ENCODE measurements at regions not wholly inside any gene's neighbourhood (a gene's known extent, or its start where the extent isn't known, plus 50 kb on each side); places are given as distances from the start of the nearest gene placed in this dataset.

DNA sequence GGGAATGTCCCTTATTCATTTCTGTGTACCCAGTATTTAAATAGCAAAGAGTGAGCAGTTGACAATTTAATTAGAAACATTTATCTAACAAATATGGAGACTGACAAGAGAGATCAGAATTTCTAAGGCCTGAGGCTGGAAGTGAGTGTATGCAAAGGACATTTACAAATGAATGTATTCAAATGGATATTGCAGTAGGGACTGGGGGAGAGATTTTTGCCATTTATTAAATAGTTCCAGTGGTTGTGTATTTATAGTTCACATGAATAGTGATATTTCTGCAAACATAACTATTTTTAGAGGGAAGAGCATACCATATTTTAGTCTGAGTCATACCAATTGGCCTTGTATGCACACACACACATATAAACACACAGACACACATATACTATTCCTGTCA is 592.4 kb downstream of the GLUD2 start:
- POLR2A ChIA-PET = no interaction called here

DNA sequence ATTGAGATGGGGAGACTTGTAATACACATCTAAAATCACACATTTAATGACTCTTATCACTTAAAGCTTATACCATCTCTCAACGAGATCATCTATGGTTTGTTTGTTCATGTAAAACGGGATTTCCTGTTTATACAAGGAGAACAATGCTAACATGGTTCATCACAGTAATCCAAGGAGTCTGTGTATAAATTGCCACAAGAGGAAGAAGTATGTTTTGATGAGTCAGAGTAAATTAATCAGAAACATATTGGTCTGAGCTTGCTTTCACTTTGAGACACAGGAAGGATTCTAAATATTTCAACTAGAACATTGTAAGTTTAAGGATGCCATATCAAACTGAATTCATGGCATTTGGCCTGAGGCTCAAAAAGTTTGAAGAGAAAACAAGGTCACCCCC is 594.1 kb downstream of the GLUD2 start:
- Mint-ChIP-seq H3K4me1 (ENCODE audit: insufficient read depth, unreplicated experiment) (peaks cover 6% of the 10 kb centered on the region), H3K9me3 (ENCODE audit: unreplicated experiment) (peaks cover under 1% of the 10 kb centered on the region), H3K27me3 (ENCODE audit: insufficient read depth, unreplicated experiment) (no peaks in the 10 kb centered on the region), H3K27ac (ENCODE audit: low read depth, unreplicated experiment) (no peak overlapping the region), H3K36me3 (ENCODE audit: insufficient read depth, unreplicated experiment) (no peaks in the 10 kb centered on the region), H3K4me3 (ENCODE audit: unreplicated experiment) (peak overlapping the region; percentile 9)
- CTCF ChIA-PET = no interaction called here
- intact Hi-C loops (cut with micrococcal nuclease) = no loop called here
- TF ChIP-seq, protein P1, sequence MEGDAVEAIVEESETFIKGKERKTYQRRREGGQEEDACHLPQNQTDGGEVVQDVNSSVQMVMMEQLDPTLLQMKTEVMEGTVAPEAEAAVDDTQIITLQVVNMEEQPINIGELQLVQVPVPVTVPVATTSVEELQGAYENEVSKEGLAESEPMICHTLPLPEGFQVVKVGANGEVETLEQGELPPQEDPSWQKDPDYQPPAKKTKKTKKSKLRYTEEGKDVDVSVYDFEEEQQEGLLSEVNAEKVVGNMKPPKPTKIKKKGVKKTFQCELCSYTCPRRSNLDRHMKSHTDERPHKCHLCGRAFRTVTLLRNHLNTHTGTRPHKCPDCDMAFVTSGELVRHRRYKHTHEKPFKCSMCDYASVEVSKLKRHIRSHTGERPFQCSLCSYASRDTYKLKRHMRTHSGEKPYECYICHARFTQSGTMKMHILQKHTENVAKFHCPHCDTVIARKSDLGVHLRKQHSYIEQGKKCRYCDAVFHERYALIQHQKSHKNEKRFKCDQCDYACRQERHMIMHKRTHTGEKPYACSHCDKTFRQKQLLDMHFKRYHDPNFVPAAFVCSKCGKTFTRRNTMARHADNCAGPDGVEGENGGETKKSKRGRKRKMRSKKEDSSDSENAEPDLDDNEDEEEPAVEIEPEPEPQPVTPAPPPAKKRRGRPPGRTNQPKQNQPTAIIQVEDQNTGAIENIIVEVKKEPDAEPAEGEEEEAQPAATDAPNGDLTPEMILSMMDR (IDR thresholded peaks at IDR 0.05; ENCODE audit: unreplicated experiment) = no peak
- POLR2A ChIA-PET = no interaction called here
- DNase-seq (ENCODE audit: unreplicated experiment) = peak; percentile 28
- no TSS peak for BruUV-seq (replicated peaks)

More for the DNA sequence above, 592.4 kb downstream of the GLUD2 start:
- Mint-ChIP-seq H3K27me3 (ENCODE audit: insufficient read depth, unreplicated experiment) (no peaks in the 10 kb centered on the region), H3K36me3 (ENCODE audit: insufficient read depth, unreplicated experiment) (no peaks in the 10 kb centered on the region), H3K9me3 (ENCODE audit: unreplicated experiment) (no peaks in the 10 kb centered on the region), H3K27ac (ENCODE audit: low read depth, unreplicated experiment) (no peak overlapping the region), H3K4me3 (ENCODE audit: unreplicated experiment) (no peak overlapping the region), H3K4me1 (ENCODE audit: insufficient read depth, unreplicated experiment) (peaks cover 6% of the 10 kb centered on the region)
- no TSS peak for BruUV-seq (replicated peaks)
- TF ChIP-seq, protein P1 (IDR thresholded peaks at IDR 0.05; ENCODE audit: unreplicated experiment) = no peak
- CTCF ChIA-PET = no interaction called here
- intact Hi-C loops (cut with micrococcal nuclease) = no loop called here
- DNase-seq (ENCODE audit: unreplicated experiment) = no peak

DNA sequence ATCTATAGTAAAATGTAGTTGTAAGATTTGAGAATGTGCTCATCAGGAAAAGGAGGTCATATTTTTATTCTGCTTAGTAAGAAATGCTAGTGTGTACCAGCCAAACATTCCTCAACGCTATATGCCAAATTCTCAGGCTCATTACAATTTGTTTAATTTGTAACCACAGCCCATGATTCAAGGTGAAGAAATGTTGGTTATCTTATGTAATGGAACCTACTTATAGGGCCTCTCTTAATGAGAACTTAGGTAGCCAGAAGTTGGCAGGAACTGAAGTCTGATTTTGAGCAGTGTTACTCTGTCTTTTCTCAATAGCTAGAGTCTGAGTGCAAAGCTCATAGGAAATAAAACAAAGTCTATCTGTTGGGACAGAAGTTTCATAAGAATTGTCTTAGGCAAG is 595.0 kb downstream of the GLUD2 start:
- peak overlapping the region; percentile 22 for H3K4me3 Mint-ChIP-seq (ENCODE audit: unreplicated experiment)
- intact Hi-C loops (cut with micrococcal nuclease) = no loop called here
- no TSS peak for BruUV-seq (replicated peaks)
- no peaks in the 10 kb centered on the region for H3K27me3 Mint-ChIP-seq (ENCODE audit: insufficient read depth, unreplicated experiment)
- H3K27ac Mint-ChIP-seq (ENCODE audit: low read depth, unreplicated experiment) = peak overlapping the region; percentile 37
- TF ChIP-seq, protein P1 (IDR thresholded peaks at IDR 0.05; ENCODE audit: unreplicated experiment) = no peak
- peaks cover 9% of the 10 kb centered on the region for H3K9me3 Mint-ChIP-seq (ENCODE audit: unreplicated experiment)
- peak; percentile 39 for DNase-seq (ENCODE audit: unreplicated experiment)
- CTCF ChIA-PET = interaction anchor here (0.5 kb wide), 1 partner anchor 1792 kb away, joined by 3 read pairs; no protein-coding TSS in a partner anchor
- POLR2A ChIA-PET = interaction anchor here (0.6 kb wide), 1 partner anchor 1134 kb away, joined by 3 read pairs; no protein-coding TSS in a partner anchor
- no peaks in the 10 kb centered on the region for H3K36me3 Mint-ChIP-seq (ENCODE audit: insufficient read depth, unreplicated experiment)
- H3K4me1 Mint-ChIP-seq (ENCODE audit: insufficient read depth, unreplicated experiment) = peaks cover 6% of the 10 kb centered on the region

DNA sequence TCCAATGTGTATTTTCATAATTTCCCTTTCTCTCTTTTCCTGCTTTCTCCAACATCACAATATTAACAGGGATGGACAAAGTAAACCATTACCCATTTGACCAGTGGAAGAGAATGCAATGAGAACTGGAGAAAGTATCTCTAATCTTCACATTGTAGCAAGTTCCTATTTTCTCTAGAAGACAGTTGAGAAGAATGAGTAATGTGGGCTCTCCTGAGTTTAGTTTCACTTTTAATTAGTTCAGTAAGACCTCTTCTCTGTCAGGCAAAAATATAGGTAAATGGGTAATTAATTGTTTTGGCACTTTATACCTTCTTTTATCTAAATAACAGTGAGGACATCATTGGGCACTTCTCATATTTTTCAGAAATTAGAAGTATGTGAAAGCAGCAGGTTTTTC is 602.0 kb downstream of the GLUD2 start:
- no peak overlapping the region for H3K4me3 Mint-ChIP-seq (ENCODE audit: unreplicated experiment)
- TF ChIP-seq, protein P1 (IDR thresholded peaks at IDR 0.05; ENCODE audit: unreplicated experiment) = no peak
- no TSS peak for BruUV-seq (replicated peaks)
- H3K36me3 Mint-ChIP-seq (ENCODE audit: insufficient read depth, unreplicated experiment) = no peaks in the 10 kb centered on the region
- POLR2A ChIA-PET = no interaction called here
- no peak overlapping the region for H3K27ac Mint-ChIP-seq (ENCODE audit: low read depth, unreplicated experiment)
- CTCF ChIA-PET = no interaction called here
- no peaks in the 10 kb centered on the region for H3K27me3 Mint-ChIP-seq (ENCODE audit: insufficient read depth, unreplicated experiment)
- intact Hi-C loops (cut with micrococcal nuclease) = no loop called here
- no peak for DNase-seq (ENCODE audit: unreplicated experiment)
- no peaks in the 10 kb centered on the region for H3K4me1 Mint-ChIP-seq (ENCODE audit: insufficient read depth, unreplicated experiment)
- peaks cover 15% of the 10 kb centered on the region for H3K9me3 Mint-ChIP-seq (ENCODE audit: unreplicated experiment)
